H1 (cell line): ENCODE measurements at regions not wholly inside any gene's neighbourhood (a gene's known extent, or its start where the extent isn't known, plus 50 kb on each side); places are given as distances from the start of the nearest gene placed in this dataset.

ENCODE experiments used
- CTCF ChIA-PET: fragments of 300-600 bp; sonication (Branson Sonifier 250); formaldehyde crosslinking; loops from one replicate; lab custom pipeline; 2021; ENCODE audit not compliant: partially characterized antibody; lab: Charles Lee
- POLR2A ChIA-PET: fragments of 300-600 bp; sonication (Branson Sonifier 250); formaldehyde crosslinking; loops from one replicate; lab custom pipeline; 2021; ENCODE audit warnings: inconsistent platforms; ENCODE audit not compliant: partially characterized antibody; lab: Charles Lee
- DNase-seq, 2 experiments: peaks; one replicate each; pipeline versions ENCODE4 v3.0.0 to v3.0.0-alpha.2; 2010 to 2022; ENCODE audit warnings: low spot score in 2 of 2, low read depth in 1 of 2, mixed read lengths in 1 of 2
- FAIRE-seq: peaks from 2 replicates; lab custom pipeline; 2011; peaks lifted over from hg19 to GRCh38; lab: Jason Lieb, UNC
- H2AFZ ChIP-seq: 2 replicates; pipeline ENCODE4 v1.8.1; 2012; ENCODE audit warnings: low read length, inconsistent platforms
- H2AK5ac ChIP-seq: 2 replicates; pipeline ENCODE4 v1.6.1; 2013; ENCODE audit warnings: low read depth, low read length
- H2BK120ac ChIP-seq: replicated peaks from 2 replicates; pipeline ENCODE3; 2013; ENCODE audit warnings: low read depth, low read length, inconsistent platforms
- H2BK12ac ChIP-seq: 2 replicates; pipeline ENCODE4 v1.6.1; 2013; ENCODE audit warnings: low read depth, low read length
- H2BK15ac ChIP-seq: 2 replicates; pipeline ENCODE4 v1.6.1; 2013; ENCODE audit warnings: low read length
- H2BK20ac ChIP-seq: 2 replicates; pipeline ENCODE4 v1.6.1; 2013; ENCODE audit warnings: low read length
- H2BK5ac ChIP-seq: 2 replicates; pipeline ENCODE4 v1.6.1; 2013; ENCODE audit warnings: low read depth, low read length
- H3K14ac ChIP-seq: 2 replicates; pipeline ENCODE4 v1.6.1; 2013; ENCODE audit warnings: inconsistent platforms; ENCODE audit not compliant: insufficient read length
- H3K18ac ChIP-seq: 2 replicates; pipeline ENCODE4 v1.6.1; 2013; ENCODE audit warnings: low read length; ENCODE audit errors: extremely low read depth
- H3K23ac ChIP-seq: 2 replicates; pipeline ENCODE4 v1.6.1; 2013; ENCODE audit warnings: inconsistent platforms; ENCODE audit not compliant: insufficient read length
- H3K23me2 ChIP-seq: 2 replicates; pipeline ENCODE4 v1.6.1; 2013; ENCODE audit warnings: low read depth, low read length
- H3K27ac ChIP-seq: 2 replicates; pipeline ENCODE4 v1.6.1; 2011; ENCODE audit warnings: low read depth, low read length, inconsistent platforms
- H3K27me3 ChIP-seq, 4 experiments: replicated peaks in 1 of 4; 1 replicate in 1 of 4; 2 replicates in 3 of 4; pipeline versions ENCODE4 v1.6.1 to v1.8.1; 2011 to 2013; ENCODE audit warnings: low read length in 3 of 4, mild to moderate bottlenecking in 3 of 4, inconsistent platforms in 2 of 4, mixed read lengths in 2 of 4, moderate library complexity in 1 of 4; ENCODE audit not compliant: control insufficient read depth in 3 of 4, insufficient read depth in 3 of 4; ENCODE audit errors: extremely low read depth in 1 of 4
- H3K36me3 ChIP-seq, 4 experiments: 2 replicates each; pipeline versions ENCODE4 v1.6.1 to v1.8.1; 2011 to 2013; ENCODE audit warnings: mild to moderate bottlenecking in 4 of 4, low read length in 3 of 4, moderate library complexity in 2 of 4, control low read depth in 1 of 4, inconsistent platforms in 1 of 4; ENCODE audit not compliant: insufficient read depth in 4 of 4, control insufficient read depth in 2 of 4
- H3K4ac ChIP-seq: replicated peaks from 2 replicates; pipeline ENCODE3; 2013; ENCODE audit warnings: low read length, low read depth, mixed read lengths, inconsistent platforms; ENCODE audit not compliant: insufficient read length
- H3K4me1 ChIP-seq, 4 experiments: replicated peaks in 1 of 4; 1 replicate in 1 of 4; 2 replicates in 3 of 4; pipeline versions ENCODE4 v1.6.1 to v1.8.1; 2011 to 2013; ENCODE audit warnings: low read length in 3 of 4, inconsistent platforms in 2 of 4, mixed read lengths in 1 of 4; ENCODE audit not compliant: insufficient read depth in 4 of 4, control insufficient read depth in 3 of 4
- H3K4me2 ChIP-seq, 2 experiments: 2 replicates each; pipeline versions ENCODE4 v1.6.1 to v1.8.1; 2011 to 2013; ENCODE audit warnings: low read depth in 2 of 2, low read length in 2 of 2, control low read depth in 1 of 2, inconsistent platforms in 1 of 2, mild to moderate bottlenecking in 1 of 2; ENCODE audit not compliant: insufficient read depth in 1 of 2
- H3K4me3 ChIP-seq, 4 experiments: fragments of 200-600, 300-600 bp in 1 of 4; sonication (generic), shearing (Covaris generic), sonication (Bioruptor Twin) in 1 of 4; 2 replicates each; pipeline versions ENCODE4 v1.5.1 to v1.8.1; 2011 to 2016; ENCODE audit warnings: low read length in 4 of 4, low read depth in 3 of 4, control low read depth in 2 of 4, inconsistent platforms in 2 of 4, mild to moderate bottlenecking in 2 of 4, mixed read lengths in 1 of 4, moderate library complexity in 1 of 4; ENCODE audit not compliant: insufficient read depth in 2 of 4; ENCODE audit errors: extremely low read depth in 1 of 4
- H3K56ac ChIP-seq: replicated peaks from 2 replicates; pipeline ENCODE3; 2013; ENCODE audit warnings: low read depth, mild to moderate bottlenecking, mixed read lengths, low read length, inconsistent platforms; ENCODE audit not compliant: insufficient read length
- H3K79me1 ChIP-seq: 2 replicates; pipeline ENCODE4 v1.6.1; 2013; ENCODE audit warnings: low read depth, low read length, control low read depth
- H3K79me2 ChIP-seq, 2 experiments: 2 replicates each; pipeline versions ENCODE4 v1.6.1 to v1.8.1; 2012 to 2013; ENCODE audit warnings: low read length in 2 of 2, mild to moderate bottlenecking in 2 of 2, inconsistent platforms in 1 of 2; ENCODE audit not compliant: insufficient read depth in 2 of 2, control insufficient read depth in 1 of 2
- H3K9ac ChIP-seq, 4 experiments: replicated peaks in 1 of 4; 1 replicate in 1 of 4; 2 replicates in 3 of 4; pipeline versions ENCODE4 v1.6.1 to v1.8.1; 2011 to 2013; ENCODE audit warnings: low read depth in 3 of 4, low read length in 3 of 4, control low read depth in 2 of 4, mild to moderate bottlenecking in 2 of 4, moderate library complexity in 2 of 4, inconsistent platforms in 1 of 4; ENCODE audit errors: extremely low read depth in 1 of 4
- H3K9me3 ChIP-seq, 2 experiments: 2 replicates each; pipeline versions ENCODE4 v1.6.1 to v1.8.1; 2012 to 2013; ENCODE audit warnings: mild to moderate bottlenecking in 2 of 2, moderate library complexity in 2 of 2, control low read depth in 1 of 2, inconsistent platforms in 1 of 2, low read depth in 1 of 2, low read length in 1 of 2, mixed read lengths in 1 of 2; ENCODE audit not compliant: insufficient read depth in 2 of 2
- H4K20me1 ChIP-seq, 2 experiments: replicated peaks in 1 of 2; 2 replicates each; pipeline versions ENCODE3 to v1.8.1; 2011 to 2013; ENCODE audit warnings: inconsistent platforms in 2 of 2, low read length in 2 of 2, mild to moderate bottlenecking in 1 of 2; ENCODE audit not compliant: insufficient read depth in 2 of 2, control insufficient read depth in 1 of 2
- H4K5ac ChIP-seq: 2 replicates; pipeline ENCODE4 v1.6.1; 2013; ENCODE audit warnings: low read length, low read depth, mixed read lengths, inconsistent platforms; ENCODE audit not compliant: insufficient read length
- H4K8ac ChIP-seq: 2 replicates; pipeline ENCODE4 v1.8.0; 2013; ENCODE audit warnings: mild to moderate bottlenecking, moderate library complexity, low read length, inconsistent platforms; ENCODE audit not compliant: insufficient read depth; ENCODE audit errors: extremely low read depth
- H4K91ac ChIP-seq: replicated peaks from 2 replicates; pipeline ENCODE3; 2013; ENCODE audit warnings: low read length, mixed read lengths, inconsistent platforms; ENCODE audit not compliant: insufficient read length
- CEBPB ChIP-seq: IDR thresholded peaks from 2 replicates; pipeline ENCODE4 v1.6.1; 2012; ENCODE audit warnings: low read depth, low read length
- GTF2F1 ChIP-seq: IDR thresholded peaks from 2 replicates; pipeline ENCODE4 v1.6.1; 2012; ENCODE audit warnings: low read depth, low read length, improper control_type of control experiment, borderline replicate concordance
- NRF1 ChIP-seq: IDR thresholded peaks from 2 replicates; pipeline ENCODE4 v1.6.1; 2011; ENCODE audit warnings: mild to moderate bottlenecking, low read depth, low read length, improper control_type of control experiment
- SP2 ChIP-seq: IDR thresholded peaks from 2 replicates; pipeline ENCODE4 v1.6.1; 2012; ENCODE audit warnings: mild to moderate bottlenecking, low read length, inconsistent platforms
- SRF ChIP-seq: IDR thresholded peaks from 2 replicates; pipeline ENCODE4 v1.6.1; 2011; ENCODE audit warnings: mild to moderate bottlenecking, low read depth, low read length, moderate library complexity
- TEAD4 ChIP-seq: IDR thresholded peaks from 2 replicates; pipeline ENCODE4 v1.6.1; 2012; ENCODE audit warnings: low read depth, low read length, inconsistent platforms, mixed read lengths
- WGBS, 2 experiments: shearing (Covaris generic) in 1 of 2; methylation state at CpG; one replicate each; pipeline versions ENCODE4 v1.1.6 to v1.1.7; 2013 to 2015; ENCODE audit warnings: low lambda C conversion rate in 2 of 2, mixed read lengths in 2 of 2, inconsistent platforms in 1 of 2, low coverage in 1 of 2, missing lambda C conversion rate in 1 of 2; ENCODE audit not compliant: insufficient replicate concordance in 2 of 2, insufficient coverage in 1 of 2, insufficient read length in 1 of 2; ENCODE audit errors: extremely low coverage in 1 of 2, missing lambda C conversion rate in 1 of 2; 5-methylcytosine and 5-hydroxymethylcytosine counted together

- H3K4me2 ChIP-seq = no peak overlapping the region
- H4K91ac ChIP-seq = no peak overlapping the region
- H2BK5ac ChIP-seq = no peak overlapping the region
- H3K14ac ChIP-seq = no peak overlapping the region
- no peak overlapping the region for H2AK5ac ChIP-seq
- H3K36me3 ChIP-seq = no peaks in the 10 kb centered on the region
- H2BK15ac ChIP-seq = no peak overlapping the region
- no peaks in the 10 kb centered on the region for H3K4me1 ChIP-seq
- H4K8ac ChIP-seq = no peak overlapping the region
- FAIRE-seq (no peak), DNase-seq (no peak)
- no peak overlapping the region for H3K4me3 ChIP-seq
- POLR2A ChIA-PET = no interaction called here
- H3K23me2 ChIP-seq = no peaks in the 10 kb centered on the region
- H4K5ac ChIP-seq = no peak overlapping the region
- no peak overlapping the region for H2AFZ ChIP-seq
- no peak overlapping the region for H3K56ac ChIP-seq
- TF ChIP-seq GTF2F1 (no peak), SP2 (no peak), SRF (no peak), NRF1 (no peak), CEBPB (peak; percentile 59), TEAD4 (peak; percentile 79)
- no peak overlapping the region for H3K9ac ChIP-seq
- no peaks in the 10 kb centered on the region for H3K79me2 ChIP-seq
- no peaks in the 10 kb centered on the region for H4K20me1 ChIP-seq
- H3K9me3 ChIP-seq = no peaks in the 10 kb centered on the region
- no peak overlapping the region for H2BK120ac ChIP-seq
- no peak overlapping the region for H3K18ac ChIP-seq
- no peaks in the 10 kb centered on the region for H3K27me3 ChIP-seq
- CTCF ChIA-PET = interaction anchor here (1.0 kb wide), 1 partner anchor 15 kb away, joined by 3 read pairs; no protein-coding TSS in a partner anchor
- H3K4ac ChIP-seq = no peak overlapping the region
- no peak overlapping the region for H3K27ac ChIP-seq
- H3K23ac ChIP-seq = no peak overlapping the region
- H2BK20ac ChIP-seq = no peak overlapping the region
- 90% methylated on average over 8 of the region's 8 CpGs; no CpG with 5 or more reads in 1 of the 2 experiments for WGBS, 2 experiments
- H2BK12ac ChIP-seq = no peak overlapping the region
- H3K79me1 ChIP-seq = no peaks in the 10 kb centered on the region
These were observed 51.4 kb upstream of the EGFR start for GRCh38 chr7:54967377-54967776.
